GM19395 (cell line): ENCODE measurements at regions not wholly inside any gene's neighbourhood (a gene's known extent, or its start where the extent isn't known, plus 50 kb on each side); places are given as distances from the start of the nearest gene placed in this dataset.
"Not testable (repeated sequence)": the region's sequence is repeated elsewhere in the genome, so short reads cannot be mapped to it uniquely, and the experiment has no call there.

ENCODE experiments used
- ATAC-seq: cut with Tn5 transposase; IDR thresholded peaks from one replicate; pipeline ENCODE4 v1.9.1; 2021; ENCODE audit warnings: mild to moderate bottlenecking, moderate library complexity; ENCODE audit not compliant: unreplicated experiment

- no peak for ATAC-seq
Observed at GRCh38 chr2:198652461-198652860, 805.3 kb downstream of the SATB2 start.

GRCh38 chr2:198645816-198646215 is 811.9 kb downstream of the SATB2 start:
- ATAC-seq, result no peak

GRCh38 chr2:198641161-198641560 is 816.6 kb downstream of the SATB2 start:
- ATAC-seq, result no peak

- no peak for ATAC-seq
Observed at GRCh38 chr2:198640463-198640862, 817.3 kb downstream of the SATB2 start.

GRCh38 chr2:198639580-198639979 is 818.2 kb downstream of the SATB2 start:
- no peak for ATAC-seq

GRCh38 chr2:198638577-198638976 is 819.2 kb downstream of the SATB2 start:
- ATAC-seq, result no peak

- ATAC-seq, result no peak
Observed at GRCh38 chr2:198630384-198630783, 826.0 kb downstream of the PLCL1 start.

- ATAC-seq, result no peak
Observed at GRCh38 chr2:198628596-198628995, 824.2 kb downstream of the PLCL1 start.

- no peak for ATAC-seq
Observed at GRCh38 chr2:198622986-198623730, 818.8 kb downstream of the PLCL1 start.

GRCh38 chr2:198615972-198616371 is 811.6 kb downstream of the PLCL1 start:
- peak; percentile 65 for ATAC-seq

GRCh38 chr2:198611201-198611600 is 806.8 kb downstream of the PLCL1 start:
- no peak for ATAC-seq

GRCh38 chr2:198604599-198604998 is 800.2 kb downstream of the PLCL1 start:
- ATAC-seq, result no peak

- not testable (repeated sequence) for ATAC-seq
Observed at GRCh38 chr2:198602986-198603385, 798.6 kb downstream of the PLCL1 start.

GRCh38 chr2:198597648-198598047 is 793.3 kb downstream of the PLCL1 start:
- no peak for ATAC-seq

GRCh38 chr2:198596985-198597384 is 792.6 kb downstream of the PLCL1 start:
- ATAC-seq, result no peak

GRCh38 chr2:198595721-198596120 is 791.3 kb downstream of the PLCL1 start:
- ATAC-seq, result no peak

GRCh38 chr2:198591586-198591985 is 787.2 kb downstream of the PLCL1 start:
- ATAC-seq, result no peak

- no peak for ATAC-seq
Observed at GRCh38 chr2:198587741-198588140, 783.3 kb downstream of the PLCL1 start.

- ATAC-seq, result no peak
Observed at GRCh38 chr2:198587240-198587639, 782.8 kb downstream of the PLCL1 start.

- ATAC-seq, result no peak
Observed at GRCh38 chr2:198571393-198571792, 767.0 kb downstream of the PLCL1 start.

GRCh38 chr2:198558176-198558575 is 753.8 kb downstream of the PLCL1 start:
- ATAC-seq, result no peak

- no peak for ATAC-seq
Observed at GRCh38 chr2:198546122-198546521, 741.7 kb downstream of the PLCL1 start.

GRCh38 chr2:198545411-198545810 is 741.0 kb downstream of the PLCL1 start:
- ATAC-seq, result no peak
